ENCODE measurements at regions not wholly inside any gene's neighbourhood (a gene's known extent, or its start where the extent isn't known, plus 50 kb on each side); places are given as distances from the start of the nearest gene placed in this dataset.
"Not testable (repeated sequence)": the region's sequence is repeated elsewhere in the genome, so short reads cannot be mapped to it uniquely, and the experiment has no call there.

GRCh38 chr6:67431076-67431475, 1204.0 kb upstream of the ADGRB3 start:
- Histone ChIP-seq H3K4me3 (no peak overlapping the region), H3K9me3 (no peaks in the 10 kb centered on the region), H3K36me3 (ENCODE audit: insufficient read depth in 1 of 2, low read depth in 1 of 2) (no peaks in the 10 kb centered on the region), H3K4me1 (no peaks in the 10 kb centered on the region), H3K27ac (no peak overlapping the region), H3K27me3 (ENCODE audit: insufficient read depth in 3 of 3, low read length in 2 of 3) (no peaks in the 10 kb centered on the region)
- intact Hi-C loops (cut with DNase I), result no loop called here
- ATAC-seq (no peak), DNase-seq (no peak)
- WGBS, 3 donors, result 48 to 50% (median 50%) methylated on average over 6 of the region's 6 CpGs
- TF ChIP-seq CTCF (IDR thresholded peaks at IDR 0.05), result no peak

GRCh38 chr6:67426686-67427085, 1208.4 kb upstream of the ADGRB3 start:
- H3K9me3 ChIP-seq; ATAC-seq; H3K27ac ChIP-seq; H3K27me3 ChIP-seq (ENCODE audit: insufficient read depth in 3 of 3, low read length in 2 of 3); H3K36me3 ChIP-seq (ENCODE audit: insufficient read depth in 1 of 2, low read depth in 1 of 2); intact Hi-C loops (cut with DNase I); DNase-seq; H3K4me3 ChIP-seq; H3K4me1 ChIP-seq: not testable (repeated sequence)
- 73 to 80% (median 75%) methylated on average over 4 of the region's 4 CpGs for WGBS, 3 donors

- intact Hi-C loops (cut with DNase I), result no loop called here
These were observed 1223.0 kb upstream of the ADGRB3 start for GRCh38 chr6:67412035-67412434.

GRCh38 chr6:67411036-67411435, 1224.0 kb upstream of the ADGRB3 start:
- ATAC-seq (no peak), DNase-seq (no peak)
- Histone ChIP-seq H3K4me3 (no peak overlapping the region), H3K27me3 (ENCODE audit: insufficient read depth in 3 of 3, low read length in 2 of 3) (no peaks in the 10 kb centered on the region), H3K4me1 (no peaks in the 10 kb centered on the region), H3K36me3 (ENCODE audit: insufficient read depth in 1 of 2, low read depth in 1 of 2) (no peaks in the 10 kb centered on the region), H3K9me3 (no peaks in the 10 kb centered on the region), H3K27ac (no peak overlapping the region)
- 24 to 31% (median 28%) methylated on average over 1 of the region's 1 CpG for WGBS, 3 donors
- TF ChIP-seq CTCF (IDR thresholded peaks at IDR 0.05), result no peak
- intact Hi-C loops (cut with DNase I), result no loop called here

More at GRCh38 chr6:67412035-67412434, 1223.0 kb upstream of the ADGRB3 start:
- H3K4me3 ChIP-seq, result no peak overlapping the region
- no peaks in the 10 kb centered on the region for H3K36me3 ChIP-seq (ENCODE audit: insufficient read depth in 1 of 2, low read depth in 1 of 2)
- no peaks in the 10 kb centered on the region for H3K4me1 ChIP-seq
- no peaks in the 10 kb centered on the region for H3K27me3 ChIP-seq (ENCODE audit: insufficient read depth in 3 of 3, low read length in 2 of 3)
- ATAC-seq, result no peak
- DNase-seq, result no peak
- no peak for TF ChIP-seq CTCF (IDR thresholded peaks at IDR 0.05)
- no peaks in the 10 kb centered on the region for H3K9me3 ChIP-seq
- WGBS, 3 donors, result 62 to 71% (median 67%) methylated on average over 3 of the region's 3 CpGs
- no peak overlapping the region for H3K27ac ChIP-seq

GRCh38 chr6:67394254-67394653, 1240.8 kb upstream of the ADGRB3 start:
- ATAC-seq, result no peak
- Histone ChIP-seq H3K27ac (no peak overlapping the region), H3K36me3 (ENCODE audit: insufficient read depth in 1 of 2, low read depth in 1 of 2) (no peaks in the 10 kb centered on the region), H3K4me1 (no peaks in the 10 kb centered on the region), H3K9me3 (no peaks in the 10 kb centered on the region), H3K27me3 (ENCODE audit: insufficient read depth in 3 of 3, low read length in 2 of 3) (no peaks in the 10 kb centered on the region), H3K4me3 (no peak overlapping the region)
- WGBS, 3 donors, result 38 to 62% (median 42%) methylated on average over 2 of the region's 2 CpGs
- no peak for TF ChIP-seq CTCF (IDR thresholded peaks at IDR 0.05)
- DNase-seq, result no peak
- intact Hi-C loops (cut with DNase I), result no loop called here
